ENCODE measurements at regions not wholly inside any gene's neighbourhood (a gene's known extent, or its start where the extent isn't known, plus 50 kb on each side); places are given as distances from the start of the nearest gene placed in this dataset.

DNA sequence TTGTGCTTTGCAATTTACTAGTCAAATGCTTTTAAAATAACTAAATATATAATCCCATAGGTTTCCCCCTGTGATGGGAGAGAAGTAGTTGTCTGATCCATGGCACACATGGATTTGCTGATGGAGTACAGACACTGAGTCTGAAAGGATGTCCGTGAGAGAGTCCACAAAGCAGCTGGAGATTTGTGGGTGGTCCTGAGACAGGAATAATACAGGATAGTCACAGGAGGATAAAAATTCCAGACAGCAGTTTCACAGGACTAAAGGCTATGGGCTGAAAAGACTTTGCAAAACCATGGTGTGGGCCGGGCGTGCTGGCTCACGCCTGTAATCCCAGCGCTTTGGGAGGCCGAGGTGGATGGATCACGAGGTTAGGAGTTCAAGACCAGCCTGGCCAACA is 58.7 kb upstream of the ZFR start:
- no peak for DNase-seq

DNA sequence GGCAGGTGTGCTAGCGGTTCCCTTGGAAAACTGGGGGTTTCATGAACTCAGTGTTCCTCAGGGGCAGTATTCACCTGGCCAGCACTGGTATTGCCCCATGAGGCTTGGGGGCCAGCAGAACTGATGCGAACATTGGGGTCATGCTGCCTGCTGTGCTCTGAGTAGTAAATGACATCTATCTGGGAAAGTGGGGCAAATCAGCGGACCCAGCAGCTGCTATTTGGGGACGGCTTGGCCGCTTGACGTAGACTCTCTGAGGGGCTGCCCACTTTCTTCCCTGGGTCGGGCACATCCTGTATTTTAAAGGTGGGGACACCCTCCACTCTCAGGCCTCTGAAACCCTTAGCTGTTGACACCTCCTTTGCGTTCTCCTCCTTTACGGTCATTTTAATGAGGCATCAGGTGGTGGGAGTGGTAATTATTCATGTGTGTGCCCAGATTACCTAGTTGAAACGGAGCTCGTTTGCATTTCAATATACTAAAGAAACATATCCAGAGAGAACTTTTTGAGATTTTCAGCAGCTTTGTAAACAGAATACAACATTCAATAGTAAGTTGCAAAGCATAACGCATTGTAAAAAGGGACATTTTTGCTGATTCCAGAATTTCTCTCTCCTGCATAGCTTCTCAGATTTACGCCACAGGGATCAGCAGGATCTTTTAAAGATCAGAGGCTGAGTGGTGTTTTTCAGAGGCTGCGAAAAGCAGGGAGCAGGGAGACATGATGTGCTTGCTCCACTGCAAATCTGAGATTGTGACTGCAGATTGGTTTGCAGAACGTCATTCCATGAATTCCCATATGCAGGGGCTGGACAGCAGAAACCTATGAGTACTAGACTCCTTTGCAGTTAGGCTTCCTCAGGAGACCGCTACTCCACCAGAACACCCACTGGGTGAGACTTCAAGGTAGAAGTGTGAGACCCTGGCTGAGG is 56.8 kb upstream of the ZFR start:
- no peak for DNase-seq

DNA sequence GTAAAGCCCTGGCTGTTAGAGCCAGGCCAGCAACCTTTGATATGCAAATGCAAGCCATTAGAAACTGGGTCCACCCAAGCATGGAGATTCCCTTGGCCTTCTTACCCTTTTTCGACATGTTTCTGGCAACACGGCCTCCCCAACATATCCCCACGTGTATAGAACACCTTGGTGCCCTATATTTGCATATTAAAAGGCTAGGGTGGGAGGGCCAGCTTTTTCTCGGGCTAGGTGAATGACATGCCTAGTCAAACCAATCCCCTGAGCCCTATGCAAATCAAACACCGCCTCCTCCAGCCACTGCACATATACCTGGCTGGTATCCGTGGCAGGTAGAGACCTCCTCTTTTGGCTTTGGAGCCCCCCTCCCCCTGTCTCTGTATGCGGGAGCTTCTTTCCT is 55.6 kb upstream of the ZFR start:
- no peak for DNase-seq

DNA sequence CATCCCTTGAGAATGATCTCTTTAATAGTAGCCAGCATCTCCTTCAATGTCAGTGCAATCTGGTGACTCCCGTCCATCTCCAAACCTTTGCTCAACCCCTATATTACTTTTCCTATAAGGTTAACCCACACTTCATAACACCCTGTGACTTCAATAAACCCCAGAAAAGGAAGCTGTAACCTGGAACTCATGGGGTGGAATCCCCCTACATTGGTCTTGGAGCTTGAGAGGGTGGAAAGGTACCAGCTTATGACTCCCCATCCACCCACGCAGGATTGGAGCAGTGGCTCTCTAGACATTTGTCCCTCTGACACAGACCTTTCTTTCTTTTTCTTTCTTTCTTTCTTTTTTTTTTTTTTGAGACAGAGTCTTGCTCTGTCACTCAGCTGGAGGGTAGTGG is 54.7 kb upstream of the ZFR start:
- no peak for DNase-seq

DNA sequence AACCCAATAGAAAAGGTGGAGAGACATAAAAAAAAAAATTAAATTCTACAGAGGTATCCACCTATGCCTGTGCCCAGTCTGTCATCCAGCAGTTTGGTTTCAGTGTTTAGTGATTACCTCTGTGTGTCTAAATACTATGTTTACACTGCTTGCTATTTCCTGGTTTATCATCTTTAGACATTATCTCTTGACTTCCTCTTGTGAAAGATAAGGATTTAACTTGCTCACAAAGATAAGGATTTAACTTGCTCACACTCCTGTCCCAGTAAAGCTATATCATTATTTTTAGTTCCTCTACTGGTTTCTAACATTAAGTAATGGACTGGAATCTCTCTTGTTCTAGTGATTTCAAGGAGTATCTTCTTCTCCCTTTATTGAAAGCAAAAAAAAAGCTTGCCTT is 53.9 kb upstream of the ZFR start:
- DNase-seq, result peak in 1 of 5 experiments; percentile 43

DNA sequence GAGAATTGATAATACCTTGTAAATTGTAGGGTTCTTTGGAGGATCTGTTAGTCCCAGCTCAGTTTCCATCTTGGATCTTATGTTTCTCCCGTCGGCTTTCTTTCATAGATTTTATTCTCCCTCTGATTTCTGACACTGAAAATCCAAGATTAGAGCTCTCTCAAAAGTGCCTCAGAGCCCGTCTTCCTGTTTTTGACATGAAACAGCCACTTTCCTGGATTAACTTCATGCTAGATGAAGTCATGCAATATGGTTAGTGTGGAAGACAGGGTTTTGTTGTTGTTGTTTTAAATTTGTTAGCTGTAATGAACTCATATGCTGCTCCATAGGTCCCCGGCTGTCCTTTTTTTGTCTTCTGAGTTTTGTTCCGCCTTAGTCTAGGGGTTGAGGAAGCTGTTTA is 51.6 kb upstream of the ZFR start:
- DNase-seq, result no peak

DNA sequence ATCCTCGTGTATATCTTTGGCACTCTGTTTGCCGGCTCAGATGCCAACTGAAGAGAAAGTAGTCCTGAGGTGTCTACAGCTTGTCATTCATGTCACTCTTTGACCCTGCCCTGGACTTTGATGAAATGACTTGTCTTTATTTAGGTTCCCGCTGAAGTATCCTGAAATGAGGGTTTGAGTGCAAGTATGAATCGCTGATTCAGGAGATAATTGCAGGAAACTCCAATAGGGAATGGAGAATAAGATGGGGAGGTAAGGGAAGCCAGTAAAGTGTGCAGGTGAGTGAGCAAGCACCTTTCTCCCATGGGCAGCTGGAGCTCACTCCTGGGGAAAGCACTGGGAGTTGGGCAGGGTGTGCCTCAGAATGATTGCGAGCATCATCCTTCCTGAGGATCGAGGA is 50.3 kb upstream of the ZFR start:
- no peak for DNase-seq
